ENCODE measurements at regions not wholly inside any gene's neighbourhood (a gene's known extent, or its start where the extent isn't known, plus 50 kb on each side); places are given as distances from the start of the nearest gene placed in this dataset.
"Not testable (repeated sequence)": the region's sequence is repeated elsewhere in the genome, so short reads cannot be mapped to it uniquely, and the experiment has no call there.

DNA sequence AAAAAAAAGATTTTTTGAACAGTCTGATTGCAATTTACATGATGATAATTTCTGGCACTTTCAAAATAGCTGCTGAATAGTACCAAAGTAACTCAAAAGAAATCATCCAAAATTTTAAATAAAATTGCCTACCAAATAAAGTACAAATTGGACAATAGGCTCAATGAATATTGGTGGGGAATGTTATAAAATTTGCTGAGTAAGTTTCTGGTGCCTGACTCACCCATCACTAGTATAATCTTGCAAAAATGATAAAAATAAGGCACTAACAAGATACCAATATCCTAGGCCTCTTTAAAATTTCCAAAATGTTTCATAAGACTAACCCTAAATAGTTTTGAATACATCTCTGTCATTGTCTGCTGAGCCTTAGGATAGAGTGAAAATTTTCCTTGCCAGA lies 145.3 kb upstream of the LRFN5 start:
- TF ChIP-seq, protein P1, sequence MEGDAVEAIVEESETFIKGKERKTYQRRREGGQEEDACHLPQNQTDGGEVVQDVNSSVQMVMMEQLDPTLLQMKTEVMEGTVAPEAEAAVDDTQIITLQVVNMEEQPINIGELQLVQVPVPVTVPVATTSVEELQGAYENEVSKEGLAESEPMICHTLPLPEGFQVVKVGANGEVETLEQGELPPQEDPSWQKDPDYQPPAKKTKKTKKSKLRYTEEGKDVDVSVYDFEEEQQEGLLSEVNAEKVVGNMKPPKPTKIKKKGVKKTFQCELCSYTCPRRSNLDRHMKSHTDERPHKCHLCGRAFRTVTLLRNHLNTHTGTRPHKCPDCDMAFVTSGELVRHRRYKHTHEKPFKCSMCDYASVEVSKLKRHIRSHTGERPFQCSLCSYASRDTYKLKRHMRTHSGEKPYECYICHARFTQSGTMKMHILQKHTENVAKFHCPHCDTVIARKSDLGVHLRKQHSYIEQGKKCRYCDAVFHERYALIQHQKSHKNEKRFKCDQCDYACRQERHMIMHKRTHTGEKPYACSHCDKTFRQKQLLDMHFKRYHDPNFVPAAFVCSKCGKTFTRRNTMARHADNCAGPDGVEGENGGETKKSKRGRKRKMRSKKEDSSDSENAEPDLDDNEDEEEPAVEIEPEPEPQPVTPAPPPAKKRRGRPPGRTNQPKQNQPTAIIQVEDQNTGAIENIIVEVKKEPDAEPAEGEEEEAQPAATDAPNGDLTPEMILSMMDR (IDR thresholded peaks at IDR 0.05; ENCODE audit: low read depth, low read length), result no peak
- DNase-seq (ENCODE audit: extremely low read depth, low read depth), result no peak

- TF ChIP-seq, protein P1 (IDR thresholded peaks at IDR 0.05; ENCODE audit: low read depth, low read length), result no peak
- DNase-seq (ENCODE audit: extremely low read depth, low read depth), result no peak
Measured at GRCh38 chr14:41457393-41457792, 149.3 kb upstream of the LRFN5 start.

- TF ChIP-seq, protein P1 (IDR thresholded peaks at IDR 0.05; ENCODE audit: low read depth, low read length), result no peak
- no peak for DNase-seq (ENCODE audit: extremely low read depth, low read depth)
Measured at GRCh38 chr14:41449066-41449465, 157.6 kb upstream of the LRFN5 start.

DNA sequence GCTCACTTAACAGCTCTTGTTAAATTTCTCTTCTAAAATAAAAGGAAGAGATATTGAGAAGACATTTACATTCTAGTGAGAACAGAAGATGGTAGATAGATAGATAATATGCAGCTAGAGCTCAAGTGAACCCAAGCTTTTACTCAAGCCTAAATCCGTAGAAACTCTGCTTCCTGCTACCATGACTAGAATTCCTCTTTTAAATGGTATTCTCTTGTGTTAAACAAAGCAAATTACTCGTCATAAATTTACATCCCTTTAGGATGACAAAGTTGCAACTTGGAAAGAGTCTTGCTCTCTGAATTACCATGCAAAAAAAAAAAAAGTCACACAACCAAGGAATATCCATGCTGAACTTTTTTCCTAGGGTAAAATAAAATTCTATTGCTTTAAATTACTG lies 160.7 kb upstream of the LRFN5 start:
- no peak for DNase-seq (ENCODE audit: extremely low read depth, low read depth)
- TF ChIP-seq, protein P1 (IDR thresholded peaks at IDR 0.05; ENCODE audit: low read depth, low read length), result no peak

DNA sequence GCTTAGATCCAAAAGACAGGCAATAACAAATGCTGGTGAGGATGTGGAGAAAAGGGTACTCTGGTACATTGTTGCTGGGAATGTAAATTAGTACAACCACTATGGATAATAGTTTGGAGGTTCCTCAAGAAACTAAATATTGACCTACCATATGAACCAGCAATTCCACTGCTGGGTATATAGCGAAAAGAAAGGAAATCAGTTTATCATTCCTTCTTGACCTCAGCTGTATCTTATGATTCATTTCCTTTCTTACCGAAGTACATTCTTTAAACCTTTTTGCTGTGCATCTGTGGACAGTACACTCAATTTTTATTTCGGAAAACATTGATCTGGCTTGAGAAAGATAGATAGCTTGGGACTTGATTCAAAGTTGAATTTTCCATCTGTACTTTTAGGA lies 183.2 kb upstream of the LRFN5 start:
- TF ChIP-seq, protein P1 (IDR thresholded peaks at IDR 0.05; ENCODE audit: low read depth, low read length), result no peak
- DNase-seq (ENCODE audit: extremely low read depth, low read depth), result no peak

- not testable (repeated sequence) for DNase-seq (ENCODE audit: extremely low read depth, low read depth)
Measured at GRCh38 chr14:41421308-41421707, 185.4 kb upstream of the LRFN5 start.

- no peak for DNase-seq (ENCODE audit: extremely low read depth, low read depth)
- TF ChIP-seq, protein P1 (IDR thresholded peaks at IDR 0.05; ENCODE audit: low read depth, low read length), result no peak
Measured at GRCh38 chr14:41419709-41420108, 187.0 kb upstream of the LRFN5 start.

- DNase-seq (ENCODE audit: extremely low read depth, low read depth), result no peak
- TF ChIP-seq, protein P1 (IDR thresholded peaks at IDR 0.05; ENCODE audit: low read depth, low read length), result no peak
Measured at GRCh38 chr14:41418851-41419250, 187.8 kb upstream of the LRFN5 start.

Measured in AG09319 (cell line).